PC-9 (cell line): ENCODE measurements at regions not wholly inside any gene's neighbourhood (a gene's known extent, or its start where the extent isn't known, plus 50 kb on each side); places are given as distances from the start of the nearest gene placed in this dataset.

Experiments
- BruUV-seq: library from RNA; stranded (reverse); fragments of 400-500 nt; replicated peaks from 2 replicates; lab custom pipeline; 2021; lab: Mats Ljungman, UMichigan
- CTCF ChIA-PET: fragments of 300-600 bp; sonication (Branson Sonifier 250); formaldehyde crosslinking; loops from one replicate; lab custom pipeline; 2022; ENCODE audit warnings: antibody characterized with exemption; lab: Charles Lee
- POLR2A ChIA-PET: fragments of 300-600 bp; sonication (Branson Sonifier 250); formaldehyde crosslinking; loops from one replicate; lab custom pipeline; 2022; ENCODE audit warnings: antibody characterized with exemption; ENCODE audit not compliant: unreplicated experiment; lab: Charles Lee
- DNase-seq, 2 experiments: peaks; one replicate each; pipeline versions ENCODE4 v3.0.0 to v3.0.0-alpha.2; 2015 to 2022; ENCODE audit warnings: mixed read lengths in 1 of 2
- H2AFZ ChIP-seq: fragments of 200-600 bp; sonication (generic); 2 replicates; pipeline ENCODE4 v1.8.1; 2017; ENCODE audit warnings: antibody characterized with exemption
- H3F3A ChIP-seq: fragments of 200-600 bp; sonication (generic); 2 replicates; pipeline ENCODE4 v1.8.1; 2017; ENCODE audit warnings: antibody characterized with exemption, mild to moderate bottlenecking, low read depth; ENCODE audit not compliant: insufficient read depth
- H3K27ac ChIP-seq: fragments of 200-600 bp; sonication (generic); 2 replicates; pipeline ENCODE4 v1.6.1; 2016; ENCODE audit warnings: mixed run types
- H3K27me3 ChIP-seq: fragments of 200-600 bp; sonication (generic); 2 replicates; pipeline ENCODE4 v1.6.1; 2016; ENCODE audit warnings: low read depth, mixed run types; ENCODE audit not compliant: insufficient read depth
- H3K36me3 ChIP-seq: fragments of 200-600 bp; sonication (generic); 2 replicates; pipeline ENCODE4 v1.6.1; 2016; ENCODE audit warnings: low read depth, mixed run types
- H3K4me1 ChIP-seq: fragments of 200-600 bp; sonication (generic); replicated peaks from 2 replicates; pipeline ENCODE4 v1.6.1; 2016; ENCODE audit warnings: mixed run types; ENCODE audit not compliant: insufficient read depth
- H3K4me2 ChIP-seq: fragments of 200-600 bp; sonication (generic); 2 replicates; pipeline ENCODE4 v1.6.1; 2017; ENCODE audit warnings: mixed run types
- H3K4me3 ChIP-seq: fragments of 200-600 bp; sonication (generic); 2 replicates; pipeline ENCODE4 v1.6.1; 2016; ENCODE audit warnings: mixed run types
- H3K79me2 ChIP-seq: fragments of 200-600 bp; sonication (generic); 2 replicates; pipeline ENCODE4 v1.6.1; 2017; ENCODE audit warnings: low read depth, mixed run types
- H3K9me2 ChIP-seq: fragments of 200-600 bp; sonication (generic); 2 replicates; pipeline ENCODE4 v1.8.1; 2017; ENCODE audit warnings: mild to moderate bottlenecking; ENCODE audit not compliant: insufficient read depth
- H3K9me3 ChIP-seq: fragments of 200-600 bp; sonication (generic); 2 replicates; pipeline ENCODE4 v1.8.1; 2016; ENCODE audit warnings: low read depth; ENCODE audit not compliant: insufficient read depth
- H4K20me1 ChIP-seq: fragments of 200-600 bp; sonication (generic); 2 replicates; pipeline ENCODE4 v1.8.1; 2017; ENCODE audit not compliant: insufficient read depth
- EZH2 ChIP-seq: fragments of 200-600 bp; sonication (generic); IDR thresholded peaks from 2 replicates; pipeline ENCODE4 v1.8.0; 2017; ENCODE audit warnings: antibody characterized with exemption, low read depth
- intact Hi-C: fragments of 100-400 bp; cut with micrococcal nuclease; formaldehyde crosslinking; loops from one replicate; pipeline ENCODE4 v1.10.0; 2022; ENCODE audit not compliant: unreplicated experiment
- TF ChIP-seq, protein P1 (sequence below): fragments of 200-600 bp; sonication (generic); conservative IDR thresholded peaks from 2 replicates; pipeline ENCODE4 v1.6.1; 2017; ENCODE audit warnings: mixed run types, antibody characterized with exemption, mild to moderate bottlenecking, moderate library complexity

DNA sequence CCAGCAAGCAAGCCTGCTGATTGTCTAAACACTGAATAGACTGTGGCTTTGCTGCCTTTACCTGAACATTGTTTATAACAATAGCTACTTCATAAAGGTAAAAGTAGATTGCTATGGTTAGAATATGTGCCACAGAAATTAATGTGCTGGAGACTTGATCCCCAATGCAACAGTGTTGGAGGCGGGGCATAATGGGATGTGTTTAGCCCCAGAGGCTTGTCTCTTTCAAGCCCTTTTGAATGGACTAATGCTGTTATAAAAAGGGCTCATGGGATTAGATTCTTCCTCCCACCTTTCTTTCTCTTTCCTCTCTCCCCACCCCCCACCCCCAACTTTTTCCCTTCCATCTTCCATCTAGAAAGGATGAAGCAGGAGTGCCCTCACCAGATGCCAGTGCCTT, 80.2 kb upstream of the PPP2R5A start:
- no peak for TF ChIP-seq EZH2
- TF ChIP-seq, protein P1, sequence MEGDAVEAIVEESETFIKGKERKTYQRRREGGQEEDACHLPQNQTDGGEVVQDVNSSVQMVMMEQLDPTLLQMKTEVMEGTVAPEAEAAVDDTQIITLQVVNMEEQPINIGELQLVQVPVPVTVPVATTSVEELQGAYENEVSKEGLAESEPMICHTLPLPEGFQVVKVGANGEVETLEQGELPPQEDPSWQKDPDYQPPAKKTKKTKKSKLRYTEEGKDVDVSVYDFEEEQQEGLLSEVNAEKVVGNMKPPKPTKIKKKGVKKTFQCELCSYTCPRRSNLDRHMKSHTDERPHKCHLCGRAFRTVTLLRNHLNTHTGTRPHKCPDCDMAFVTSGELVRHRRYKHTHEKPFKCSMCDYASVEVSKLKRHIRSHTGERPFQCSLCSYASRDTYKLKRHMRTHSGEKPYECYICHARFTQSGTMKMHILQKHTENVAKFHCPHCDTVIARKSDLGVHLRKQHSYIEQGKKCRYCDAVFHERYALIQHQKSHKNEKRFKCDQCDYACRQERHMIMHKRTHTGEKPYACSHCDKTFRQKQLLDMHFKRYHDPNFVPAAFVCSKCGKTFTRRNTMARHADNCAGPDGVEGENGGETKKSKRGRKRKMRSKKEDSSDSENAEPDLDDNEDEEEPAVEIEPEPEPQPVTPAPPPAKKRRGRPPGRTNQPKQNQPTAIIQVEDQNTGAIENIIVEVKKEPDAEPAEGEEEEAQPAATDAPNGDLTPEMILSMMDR: no peak
- no peak for DNase-seq
- H3K27ac ChIP-seq: no peak overlapping the region
- no peak overlapping the region for H3K4me3 ChIP-seq
- intact Hi-C loops: no loop called here
- H2AFZ ChIP-seq: no peak overlapping the region
- H3K36me3 ChIP-seq: no peaks in the 10 kb centered on the region
- H3F3A ChIP-seq: 0 out of 2 replicates have a peak, but pooled peaks cover 4% of the 10 kb centered on the region
- H3K79me2 ChIP-seq: no peaks in the 10 kb centered on the region
- no peaks in the 10 kb centered on the region for H3K9me2 ChIP-seq
- H4K20me1 ChIP-seq: no peaks in the 10 kb centered on the region
- H3K4me1 ChIP-seq: no peaks in the 10 kb centered on the region
- POLR2A ChIA-PET: interaction anchor here (0.6 kb wide), 1 partner anchor 77 kb away, joined by 3 read pairs; no protein-coding TSS in a partner anchor
- H3K4me2 ChIP-seq: no peak overlapping the region
- no TSS peak for BruUV-seq
- no peaks in the 10 kb centered on the region for H3K9me3 ChIP-seq
- CTCF ChIA-PET: no interaction called here
- H3K27me3 ChIP-seq: no peaks in the 10 kb centered on the region

DNA sequence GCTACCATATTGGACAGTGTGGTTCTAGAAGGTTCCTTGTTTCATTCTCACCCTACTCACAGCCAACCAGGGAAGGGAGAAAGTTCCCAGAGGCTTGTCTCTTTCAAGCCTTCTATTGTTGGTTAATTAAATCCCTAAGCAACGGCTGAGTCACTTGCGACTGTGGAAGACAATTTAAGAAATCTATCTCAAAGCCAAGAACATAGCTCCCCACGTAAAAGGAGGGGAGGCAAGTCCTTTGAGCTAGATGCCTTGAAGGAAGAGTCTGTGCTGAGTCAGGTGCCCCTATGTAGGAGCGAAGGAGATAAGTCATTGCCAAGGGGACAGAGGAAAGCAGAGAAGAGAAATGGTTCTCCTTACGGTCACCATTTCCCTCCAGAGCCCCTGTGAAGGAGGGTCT, 79.4 kb upstream of the PPP2R5A start:
- no TSS peak for BruUV-seq
- no peak overlapping the region for H3K27ac ChIP-seq
- no peaks in the 10 kb centered on the region for H3K79me2 ChIP-seq
- H4K20me1 ChIP-seq: no peaks in the 10 kb centered on the region
- H3K27me3 ChIP-seq: no peaks in the 10 kb centered on the region
- ChIA-PET POLR2A (no interaction called here), CTCF (no interaction called here)
- no peaks in the 10 kb centered on the region for H3K9me2 ChIP-seq
- no peak overlapping the region for H2AFZ ChIP-seq
- DNase-seq: no peak
- no peak overlapping the region for H3K4me2 ChIP-seq
- no peak overlapping the region for H3K4me3 ChIP-seq
- H3K9me3 ChIP-seq: no peaks in the 10 kb centered on the region
- TF ChIP-seq, protein P1: no peak
- TF ChIP-seq EZH2: no peak
- no peaks in the 10 kb centered on the region for H3K36me3 ChIP-seq
- intact Hi-C loops: no loop called here
- H3F3A ChIP-seq: 0 out of 2 replicates have a peak, but pooled peaks cover 4% of the 10 kb centered on the region
- H3K4me1 ChIP-seq: no peaks in the 10 kb centered on the region

DNA sequence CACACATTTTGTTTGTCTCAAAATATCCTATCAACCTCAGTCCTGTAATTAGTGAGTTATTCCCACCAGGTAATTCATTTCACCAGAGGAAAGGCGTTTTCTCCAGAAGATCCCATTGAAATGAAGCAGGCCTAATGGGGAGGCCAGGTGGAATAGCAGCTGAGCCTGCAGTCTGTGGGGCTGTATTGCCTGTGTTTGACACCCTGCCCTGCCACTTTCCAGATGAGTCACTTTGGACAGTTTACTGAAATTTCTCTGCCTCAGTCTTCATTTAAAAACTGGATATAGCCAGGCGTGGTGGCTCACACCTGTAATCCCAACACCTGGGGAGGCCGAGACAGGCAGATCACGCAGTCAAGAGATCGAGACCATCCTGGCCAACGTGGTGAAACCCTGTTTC, 78.1 kb upstream of the PPP2R5A start:
- DNase-seq: no peak
- CTCF ChIA-PET: no interaction called here
- H3K9me3 ChIP-seq: no peaks in the 10 kb centered on the region
- 0 out of 2 replicates have a peak, but pooled peaks cover 4% of the 10 kb centered on the region for H3F3A ChIP-seq
- H3K27me3 ChIP-seq: no peaks in the 10 kb centered on the region
- no peaks in the 10 kb centered on the region for H4K20me1 ChIP-seq
- H3K36me3 ChIP-seq: no peaks in the 10 kb centered on the region
- POLR2A ChIA-PET: no interaction called here
- TF ChIP-seq EZH2: no peak
- TF ChIP-seq, protein P1: no peak
- H2AFZ ChIP-seq: no peak overlapping the region
- H3K79me2 ChIP-seq: no peaks in the 10 kb centered on the region
- BruUV-seq: no TSS peak
- no peak overlapping the region for H3K4me2 ChIP-seq
- H3K4me3 ChIP-seq: no peak overlapping the region
- no peaks in the 10 kb centered on the region for H3K9me2 ChIP-seq
- H3K27ac ChIP-seq: no peak overlapping the region
- no peaks in the 10 kb centered on the region for H3K4me1 ChIP-seq
- intact Hi-C loops: no loop called here
